Panc1 (cell line): ENCODE measurements at regions not wholly inside any gene's neighbourhood (a gene's known extent, or its start where the extent isn't known, plus 50 kb on each side); places are given as distances from the start of the nearest gene placed in this dataset.

Experiments
- ATAC-seq: fragments of 200-7000 bp; cut with Tn5 transposase; 2 replicates; pipeline ENCODE4 v1.9.1; 2020; ENCODE audit warnings: mild to moderate bottlenecking, moderate library complexity
- BruUV-seq: library from RNA; stranded (reverse); fragments of 400-500 nt; replicated peaks from 2 replicates; lab custom pipeline; 2021; lab: Mats Ljungman, UMichigan
- CTCF ChIA-PET: fragments of 300-600 bp; sonication (Branson Sonifier 250); formaldehyde crosslinking; loops from one replicate; lab custom pipeline; 2022; ENCODE audit warnings: antibody characterized with exemption; lab: Charles Lee
- POLR2A ChIA-PET: fragments of 300-600 bp; sonication (Branson Sonifier 250); formaldehyde crosslinking; loops from one replicate; lab custom pipeline; 2022; ENCODE audit warnings: antibody characterized with exemption; lab: Charles Lee
- DNase-seq: peaks from one replicate; pipeline ENCODE4 v3.0.0-alpha.2; 2010; ENCODE audit warnings: low read depth, low spot score
- H3K27ac ChIP-seq: 2 replicates; pipeline ENCODE4 v1.5.1; 2011; ENCODE audit warnings: mild to moderate bottlenecking, low read length, inconsistent platforms
- H3K27me3 ChIP-seq: fragments of 200-500 bp; sonication (Bioruptor generic); 2 replicates; pipeline ENCODE4 v1.6.0; 2014; ENCODE audit warnings: low read length, inconsistent platforms; ENCODE audit not compliant: control insufficient read depth, insufficient read depth
- H3K36me3 ChIP-seq: fragments of 200-500 bp; sonication (Bioruptor generic); 2 replicates; pipeline ENCODE4 v1.5.1; 2014; ENCODE audit warnings: inconsistent platforms, mild to moderate bottlenecking, low read length, moderate library complexity; ENCODE audit not compliant: control insufficient read depth, insufficient read depth
- H3K4me1 ChIP-seq: 2 replicates; pipeline ENCODE4 v1.5.1; 2011; ENCODE audit warnings: inconsistent platforms, mild to moderate bottlenecking, low read length, moderate library complexity; ENCODE audit not compliant: control insufficient read depth, insufficient read depth
- H3K4me3 ChIP-seq, 2 experiments: 2 replicates each; pipeline ENCODE4 v1.5.1; 2011 to 2012; ENCODE audit warnings: low read depth in 2 of 2, low read length in 2 of 2, mild to moderate bottlenecking in 2 of 2, inconsistent platforms in 1 of 2, moderate library complexity in 1 of 2
- H3K9me3 ChIP-seq: fragments of 200-500 bp; sonication (Bioruptor generic); 2 replicates; pipeline ENCODE4 v1.5.1; 2014; ENCODE audit warnings: low read depth, mild to moderate bottlenecking, inconsistent platforms, low read length, moderate library complexity; ENCODE audit not compliant: control insufficient read depth, insufficient read depth
- POLR2AphosphoS5 ChIP-seq: IDR thresholded peaks from 2 replicates; pipeline ENCODE4 v1.6.1; 2012; ENCODE audit warnings: mild to moderate bottlenecking, low read depth, low read length, moderate library complexity
- REST ChIP-seq, 2 experiments: IDR thresholded peaks; 2 replicates each; pipeline ENCODE4 v1.6.1; 2011 to 2012; ENCODE audit warnings: low read depth in 2 of 2, control low read depth in 1 of 2, low read length in 1 of 2, mild to moderate bottlenecking in 1 of 2, moderate library complexity in 1 of 2; ENCODE audit not compliant: insufficient read depth in 1 of 2
- SIN3A ChIP-seq: IDR thresholded peaks from 2 replicates; pipeline ENCODE4 v1.6.1; 2012; ENCODE audit warnings: low read depth, mild to moderate bottlenecking, low read length, moderate library complexity, borderline replicate concordance; ENCODE audit not compliant: insufficient read depth
- TCF7L2 ChIP-seq: IDR thresholded peaks from 2 replicates; pipeline ENCODE4 v1.6.1; 2011; ENCODE audit warnings: mild to moderate bottlenecking, low read depth, low read length, inconsistent platforms
- in situ Hi-C: cut with HindIII; loops from 2 replicates; pipeline ENCODE4 v1.10.0; 2016; ENCODE audit warnings: low sequenced_read_pairs, low pct_unique_long_range_greater_than_20kb
- intact Hi-C: fragments of 100-400 bp; cut with micrococcal nuclease; formaldehyde crosslinking; loops from one replicate; pipeline ENCODE4 v1.10.0; 2022; ENCODE audit not compliant: unreplicated experiment
- TF ChIP-seq, protein P1 (sequence below): fragments of 450-650 bp; IDR thresholded peaks from 2 replicates; pipeline ENCODE4 v1.5.1; 2017; ENCODE audit warnings: mild to moderate bottlenecking

- ChIA-PET POLR2A (no interaction called here), CTCF (no interaction called here)
- H3K36me3 ChIP-seq, result no peaks in the 10 kb centered on the region
- no peak for TF ChIP-seq REST (IDR thresholded peaks at IDR 0.05; ENCODE audit: insufficient read depth in 1 of 2, low read depth in 2 of 2, low read length in 1 of 2)
- no peak for TF ChIP-seq SIN3A
- TF ChIP-seq TCF7L2, result no peak
- TF ChIP-seq, protein P1, sequence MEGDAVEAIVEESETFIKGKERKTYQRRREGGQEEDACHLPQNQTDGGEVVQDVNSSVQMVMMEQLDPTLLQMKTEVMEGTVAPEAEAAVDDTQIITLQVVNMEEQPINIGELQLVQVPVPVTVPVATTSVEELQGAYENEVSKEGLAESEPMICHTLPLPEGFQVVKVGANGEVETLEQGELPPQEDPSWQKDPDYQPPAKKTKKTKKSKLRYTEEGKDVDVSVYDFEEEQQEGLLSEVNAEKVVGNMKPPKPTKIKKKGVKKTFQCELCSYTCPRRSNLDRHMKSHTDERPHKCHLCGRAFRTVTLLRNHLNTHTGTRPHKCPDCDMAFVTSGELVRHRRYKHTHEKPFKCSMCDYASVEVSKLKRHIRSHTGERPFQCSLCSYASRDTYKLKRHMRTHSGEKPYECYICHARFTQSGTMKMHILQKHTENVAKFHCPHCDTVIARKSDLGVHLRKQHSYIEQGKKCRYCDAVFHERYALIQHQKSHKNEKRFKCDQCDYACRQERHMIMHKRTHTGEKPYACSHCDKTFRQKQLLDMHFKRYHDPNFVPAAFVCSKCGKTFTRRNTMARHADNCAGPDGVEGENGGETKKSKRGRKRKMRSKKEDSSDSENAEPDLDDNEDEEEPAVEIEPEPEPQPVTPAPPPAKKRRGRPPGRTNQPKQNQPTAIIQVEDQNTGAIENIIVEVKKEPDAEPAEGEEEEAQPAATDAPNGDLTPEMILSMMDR, result no peak
- no peak for TF ChIP-seq POLR2AphosphoS5
- intact Hi-C loops, result no loop called here
- no peak overlapping the region for H3K27ac ChIP-seq
- no peak for DNase-seq
- in situ Hi-C loops, result no loop called here
- no peaks in the 10 kb centered on the region for H3K9me3 ChIP-seq
- H3K4me3 ChIP-seq, result no peak overlapping the region
- no peaks in the 10 kb centered on the region for H3K4me1 ChIP-seq
- no TSS peak for BruUV-seq
- ATAC-seq, result no peak
- H3K27me3 ChIP-seq, result no peaks in the 10 kb centered on the region
These were observed 411.8 kb upstream of the CDH6 start for GRCh38 chr5:30781643-30782042.

- DNase-seq, result no peak
These were observed 425.3 kb upstream of the CDH6 start for GRCh38 chr5:30768056-30768690.

DNA sequence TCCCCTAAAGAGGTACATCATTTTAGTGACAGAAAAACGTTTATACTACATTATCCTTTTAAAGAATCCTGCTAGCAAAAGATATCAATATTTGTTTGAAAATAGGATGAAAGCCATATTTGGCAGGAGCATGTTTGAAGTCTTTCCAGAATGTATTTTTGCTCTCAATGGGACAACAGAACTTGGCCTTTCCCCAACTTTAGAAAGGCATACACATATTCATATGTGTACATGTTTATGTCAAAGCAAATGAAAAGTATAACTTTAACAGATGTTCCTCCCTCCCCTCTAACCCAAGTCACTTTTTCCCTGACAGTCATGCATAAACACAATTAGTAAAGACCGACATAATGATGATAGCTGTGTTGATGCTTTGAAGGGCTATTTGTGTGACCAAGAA, 427.8 kb upstream of the CDH6 start:
- no peak for DNase-seq
- Histone ChIP-seq H3K9me3 (no peaks in the 10 kb centered on the region), H3K36me3 (no peaks in the 10 kb centered on the region), H3K27ac (no peak overlapping the region), H3K4me1 (no peaks in the 10 kb centered on the region), H3K4me3 (no peak overlapping the region), H3K27me3 (no peaks in the 10 kb centered on the region)
- ChIA-PET CTCF (no interaction called here), POLR2A (no interaction called here)
- TF ChIP-seq SIN3A (no peak), REST (IDR thresholded peaks at IDR 0.05; ENCODE audit: insufficient read depth in 1 of 2, low read depth in 2 of 2, low read length in 1 of 2) (no peak), TCF7L2 (no peak), POLR2AphosphoS5 (no peak)
- TF ChIP-seq, protein P1, result no peak
- no TSS peak for BruUV-seq
- intact Hi-C loops (no loop called here), in situ Hi-C loops (no loop called here)
- no peak for ATAC-seq

More at GRCh38 chr5:30768056-30768690, 425.3 kb upstream of the CDH6 start:
- H3K9me3 ChIP-seq, result no peaks in the 10 kb centered on the region
- no peaks in the 10 kb centered on the region for H3K36me3 ChIP-seq
- ATAC-seq, result no peak
- no peaks in the 10 kb centered on the region for H3K4me1 ChIP-seq
- ChIA-PET CTCF (no interaction called here), POLR2A (no interaction called here)
- no peak overlapping the region for H3K4me3 ChIP-seq
- intact Hi-C loops, result no loop called here
- no peaks in the 10 kb centered on the region for H3K27me3 ChIP-seq
- TF ChIP-seq POLR2AphosphoS5, result no peak
- BruUV-seq, result no TSS peak
- in situ Hi-C loops, result no loop called here
- no peak overlapping the region for H3K27ac ChIP-seq
